ENCODE measurements at regions not wholly inside any gene's neighbourhood (a gene's known extent, or its start where the extent isn't known, plus 50 kb on each side); places are given as distances from the start of the nearest gene placed in this dataset.

DNA sequence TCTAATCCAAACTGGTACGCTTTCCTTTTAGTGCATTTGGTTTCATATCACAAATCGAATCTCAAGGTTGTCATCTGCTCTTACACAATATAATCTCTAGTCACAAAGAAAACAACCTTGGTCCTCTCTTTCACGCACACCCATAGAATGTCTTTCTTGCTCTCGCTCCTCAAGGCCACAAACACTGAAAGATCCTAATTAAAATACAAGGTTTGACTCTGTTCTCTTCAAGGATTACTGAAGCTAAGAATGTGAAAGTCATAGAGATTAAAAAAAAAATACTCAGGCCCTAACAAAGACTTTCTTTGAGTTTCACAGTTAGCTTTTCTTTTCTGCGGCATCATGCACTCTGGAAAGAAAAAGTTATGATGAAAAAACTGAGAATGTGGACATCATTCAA is 891.5 kb downstream of the EFNB2 start:
- no peak for DNase-seq

DNA sequence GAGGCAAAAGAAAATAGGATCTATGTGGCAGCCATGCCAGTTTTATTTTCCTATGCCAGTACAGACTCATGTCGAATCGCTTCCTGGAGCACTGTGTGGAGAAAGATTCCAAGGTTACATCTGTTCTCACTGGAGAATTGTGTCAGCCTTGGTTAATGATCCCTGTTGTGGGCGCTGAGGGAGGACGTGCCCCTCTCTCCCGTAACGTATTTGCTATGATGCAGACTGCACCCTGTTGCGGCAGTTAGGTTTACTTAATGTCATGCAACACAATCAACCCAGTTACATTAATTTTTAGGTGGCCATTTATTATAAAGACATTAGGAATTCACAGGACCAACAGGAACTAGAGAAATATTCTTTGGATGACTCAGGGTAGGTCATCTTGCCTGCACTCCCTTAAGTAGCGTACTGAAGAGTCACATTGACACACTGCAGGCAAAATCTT is 892.9 kb downstream of the EFNB2 start:
- no peak for DNase-seq

- no peak for DNase-seq
These were observed 894.3 kb downstream of the EFNB2 start for GRCh38 chr13:105641121-105641520.

DNA sequence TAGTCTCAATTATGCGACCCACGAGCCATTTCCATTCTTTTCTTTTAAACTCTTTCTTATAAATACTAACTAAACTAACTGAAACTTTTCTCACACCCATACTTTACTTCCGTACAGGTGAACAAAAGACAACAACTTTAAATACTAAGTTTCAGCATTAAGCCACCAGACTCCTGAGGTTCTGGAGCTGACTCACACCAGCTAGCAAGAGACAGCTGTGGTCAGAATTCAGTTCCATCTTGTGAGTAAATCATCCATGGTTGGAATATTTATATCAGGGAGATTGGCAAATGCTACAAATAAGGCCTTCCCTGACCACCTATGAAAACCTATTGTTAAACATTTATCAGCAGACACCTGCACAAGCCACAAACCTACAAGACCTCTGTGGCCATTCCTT is 897.0 kb downstream of the EFNB2 start:
- DNase-seq, result no peak

GRCh38 chr13:105634059-105634458 is 901.4 kb downstream of the EFNB2 start:
- DNase-seq, result no peak

DNA sequence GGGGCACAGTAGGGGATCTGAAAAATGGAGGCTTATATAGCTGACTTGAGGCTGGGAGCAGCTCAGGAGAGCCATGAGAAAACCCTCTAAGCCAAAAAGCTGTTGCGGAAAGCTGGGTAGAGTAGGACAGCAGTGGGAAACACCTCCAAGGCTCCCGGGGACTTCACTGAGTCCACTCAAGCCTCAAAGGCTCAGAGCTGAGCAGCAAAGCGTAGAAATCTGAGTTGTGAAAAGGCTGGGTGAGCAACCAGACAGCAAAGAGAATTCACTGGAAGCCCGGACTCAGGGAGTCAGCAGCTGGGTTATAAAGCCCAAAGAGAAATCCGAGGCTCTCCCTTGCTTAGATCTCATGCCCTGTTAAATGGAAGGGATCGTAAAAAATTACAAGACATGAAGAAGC is 905.0 kb downstream of the EFNB2 start:
- DNase-seq, result no peak

DNA sequence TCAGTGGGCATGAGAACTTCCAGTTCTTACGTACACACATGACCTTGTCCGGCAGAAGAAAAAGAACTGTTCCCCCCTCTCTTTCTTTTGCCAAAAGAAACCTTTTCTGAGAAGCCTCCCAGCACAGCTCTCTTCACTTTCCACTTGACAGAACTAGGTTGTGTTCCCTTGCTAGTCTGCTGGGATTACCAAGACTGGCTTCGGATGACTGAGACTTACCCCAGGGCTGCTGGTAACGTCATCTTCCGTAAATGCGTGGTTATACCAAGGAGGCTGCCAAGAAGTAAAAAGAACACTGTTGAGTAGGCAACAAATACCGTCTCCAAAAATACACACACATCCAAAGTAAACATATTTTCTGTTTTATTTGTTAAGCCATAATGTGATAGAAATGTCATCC is 908.2 kb downstream of the EFNB2 start:
- DNase-seq, result no peak

- DNase-seq, result no peak
These were observed 909.8 kb downstream of the EFNB2 start for GRCh38 chr13:105625691-105626090.

- DNase-seq, result no peak
These were observed 919.0 kb downstream of the EFNB2 start for GRCh38 chr13:105616333-105617075.

DNA sequence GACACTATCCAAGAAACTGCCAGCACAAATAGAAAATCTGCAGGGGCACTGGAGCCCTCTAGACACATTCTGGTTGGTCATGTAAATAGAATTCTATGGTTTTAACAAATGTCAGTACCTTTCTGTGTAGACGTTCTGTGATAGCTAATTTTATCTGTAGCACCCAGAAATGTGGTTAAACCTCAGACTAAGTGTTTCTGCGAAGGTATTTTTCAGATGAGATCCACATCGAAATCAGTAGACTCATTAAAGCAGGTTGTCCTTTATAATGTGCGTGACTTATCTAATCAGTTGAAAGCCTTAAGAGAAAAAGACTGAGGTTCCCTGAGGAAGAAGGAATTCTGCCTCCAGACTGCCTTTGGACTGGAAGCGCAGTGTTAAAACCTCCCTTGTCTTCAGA is 922.9 kb downstream of the EFNB2 start:
- no peak for DNase-seq

DNA sequence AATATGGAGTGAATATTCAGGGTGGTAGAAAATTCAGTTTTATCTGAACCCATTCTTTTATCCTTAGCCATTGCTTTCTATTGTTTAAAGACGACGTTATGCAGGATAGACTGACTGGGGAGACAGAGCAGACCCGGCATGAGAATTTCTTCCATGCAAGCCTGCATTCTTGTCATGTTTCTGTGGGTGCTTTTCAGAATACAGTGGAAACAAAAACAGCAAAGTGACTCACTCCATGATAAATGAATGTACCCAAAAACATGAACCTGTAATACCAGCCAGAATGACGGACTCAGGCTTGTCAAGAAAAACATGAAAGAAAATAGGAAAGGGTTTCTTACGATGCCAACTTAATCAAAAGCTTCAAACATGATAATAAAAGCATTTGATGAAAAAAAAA is 924.0 kb downstream of the EFNB2 start:
- no peak for DNase-seq

DNA sequence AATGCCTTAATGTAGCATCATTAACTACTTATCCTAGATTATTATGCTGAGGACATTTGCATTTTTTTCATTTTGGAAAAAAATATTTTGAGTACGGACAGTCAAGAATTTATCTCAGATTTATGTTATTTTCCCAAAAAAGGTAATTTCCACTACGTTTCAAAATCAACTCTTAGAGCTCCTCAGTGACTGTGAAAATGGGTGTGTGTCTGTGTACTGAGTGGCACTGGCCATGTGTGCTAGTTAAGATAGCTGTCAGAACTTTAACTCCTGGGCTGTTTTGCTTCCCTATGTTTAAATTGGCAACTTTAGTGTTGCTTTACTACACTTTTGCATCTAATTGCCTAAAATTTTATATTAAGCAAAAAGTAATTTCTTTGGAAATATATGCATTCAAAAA is 927.4 kb downstream of the EFNB2 start:
- no peak for DNase-seq

- DNase-seq, result no peak
These were observed 928.0 kb downstream of the EFNB2 start for GRCh38 chr13:105607426-105607825.

- no peak for DNase-seq
These were observed 928.4 kb downstream of the EFNB2 start for GRCh38 chr13:105607016-105607415.

GRCh38 chr13:105602956-105603670 is 932.3 kb downstream of the EFNB2 start:
- DNase-seq, result no peak

DNA sequence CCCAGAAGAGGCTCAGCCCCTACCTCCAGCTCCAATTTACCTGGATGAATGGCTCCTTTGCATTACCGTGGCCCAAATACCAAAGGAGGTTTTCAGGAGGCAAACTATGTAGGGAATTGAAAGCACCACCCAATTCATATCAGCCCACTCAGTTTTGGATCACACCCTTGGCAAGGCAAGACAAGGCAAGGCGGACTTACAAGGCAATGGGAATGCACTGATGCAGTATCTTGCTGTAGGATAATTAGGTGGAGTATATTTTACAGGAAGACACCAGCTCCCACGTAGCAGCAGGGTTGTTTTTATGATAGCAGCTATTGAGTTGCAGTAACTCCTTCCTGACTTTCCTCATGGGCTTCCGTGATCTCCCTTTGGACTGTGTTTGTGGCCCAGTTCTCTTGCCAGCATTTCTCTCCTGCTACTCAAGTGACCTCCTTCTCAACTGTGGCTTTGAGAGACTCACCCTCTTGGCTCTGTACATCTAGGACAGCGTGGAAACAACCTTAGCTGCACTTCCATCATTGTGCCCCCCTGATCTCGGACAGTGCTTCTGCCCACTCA is 935.9 kb downstream of the EFNB2 start:
- DNase-seq, result no peak

- DNase-seq, result no peak
These were observed 936.9 kb downstream of the EFNB2 start for GRCh38 chr13:105598529-105598928.

DNA sequence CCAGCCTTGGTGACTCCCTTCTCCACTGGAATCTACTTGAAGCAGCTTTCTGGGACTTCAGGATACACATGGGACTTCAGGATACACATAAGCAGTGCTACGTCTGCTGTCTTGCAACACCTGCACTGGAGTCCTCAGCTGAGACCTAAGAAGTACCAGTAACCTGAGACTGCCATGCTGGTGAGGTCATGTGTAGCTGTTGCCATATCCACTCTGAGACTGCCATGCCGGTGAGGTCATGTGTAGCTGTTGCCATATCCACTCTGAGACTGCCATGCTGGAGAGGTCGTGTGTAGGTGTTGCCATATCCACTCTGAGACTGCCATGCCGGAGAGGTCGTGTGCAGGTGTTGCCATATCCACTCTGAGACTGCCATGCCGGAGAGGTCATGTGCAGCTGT is 937.9 kb downstream of the EFNB2 start:
- no peak for DNase-seq

GRCh38 chr13:105595471-105595870 is 940.0 kb downstream of the EFNB2 start:
- DNase-seq, result no peak

DNA sequence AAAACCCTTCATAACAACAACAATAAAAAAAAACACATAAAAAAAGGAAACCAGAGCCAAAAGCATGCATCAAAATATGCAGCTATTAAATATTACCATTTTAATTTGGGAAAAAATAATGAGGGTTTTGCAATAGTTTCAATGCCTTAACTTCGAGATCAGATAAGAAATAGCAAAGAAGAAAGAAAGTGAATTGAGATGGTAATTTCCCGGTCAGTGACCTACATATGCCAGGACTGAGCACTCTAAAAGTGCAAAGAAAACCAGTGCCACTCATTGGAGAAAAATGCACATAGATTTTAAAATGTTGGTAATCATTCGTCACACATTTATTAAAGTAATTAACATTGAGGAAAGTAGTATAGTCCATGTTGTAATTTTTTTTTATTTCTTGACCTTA is 944.2 kb downstream of the EFNB2 start:
- no peak for DNase-seq

DNA sequence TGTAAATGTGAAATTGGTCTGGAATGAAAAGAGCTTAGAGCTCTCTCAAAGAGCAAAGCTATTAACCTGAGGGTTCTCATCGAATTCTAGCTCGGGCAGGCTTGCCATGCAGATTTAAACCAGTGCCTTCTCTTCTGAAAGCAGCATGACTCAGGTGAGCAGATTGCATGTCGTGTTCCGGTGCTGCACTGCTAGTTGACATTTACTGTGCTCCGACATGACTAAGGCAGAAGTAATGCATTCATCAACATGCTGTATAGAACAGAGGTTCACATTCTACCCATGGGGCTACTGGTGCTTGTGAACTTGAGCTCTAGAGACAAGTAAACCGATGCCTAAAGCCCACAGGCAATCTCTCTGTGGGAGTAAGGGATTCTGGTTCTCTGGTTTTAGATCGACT is 947.7 kb downstream of the EFNB2 start:
- DNase-seq, result no peak

GRCh38 chr13:105579821-105580710 is 955.4 kb downstream of the EFNB2 start:
- no peak for DNase-seq

DNA sequence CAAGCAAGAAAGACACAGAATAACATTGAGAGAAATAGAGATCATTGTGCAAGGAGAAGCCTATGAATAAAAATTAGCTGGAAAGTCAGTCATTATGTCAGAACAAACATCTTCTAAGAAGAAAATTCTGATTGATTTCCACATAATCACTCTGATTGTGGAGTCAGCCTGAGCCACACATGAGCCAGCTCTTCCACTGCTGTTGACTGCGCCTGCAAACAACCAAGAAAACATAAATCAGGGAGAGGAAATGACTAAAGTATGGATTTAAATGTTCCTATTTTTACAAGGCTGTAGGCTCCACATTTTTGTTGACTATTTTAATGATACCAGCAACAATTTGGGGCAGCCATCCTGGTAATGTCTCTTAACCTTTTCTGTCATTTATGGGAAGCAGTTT is 962.3 kb downstream of the EFNB2 start:
- DNase-seq, result no peak
